ENCODE measurements at regions not wholly inside any gene's neighbourhood (a gene's known extent, or its start where the extent isn't known, plus 50 kb on each side); places are given as distances from the start of the nearest gene placed in this dataset.

GRCh38 chr14:28280997-28281598 lies 485.5 kb upstream of the FOXG1 start:
- no peak for TF ChIP-seq TCF12 (IDR thresholded peaks at IDR 0.05; ENCODE audit: low read depth)
- TF ChIP-seq CREB1 (IDR thresholded peaks at IDR 0.05; ENCODE audit: low read depth) = no peak
- no peak for TF ChIP-seq NFIC (IDR thresholded peaks at IDR 0.05)
- TF ChIP-seq CEBPB (IDR thresholded peaks at IDR 0.05) = no peak
- TF ChIP-seq, protein P1, sequence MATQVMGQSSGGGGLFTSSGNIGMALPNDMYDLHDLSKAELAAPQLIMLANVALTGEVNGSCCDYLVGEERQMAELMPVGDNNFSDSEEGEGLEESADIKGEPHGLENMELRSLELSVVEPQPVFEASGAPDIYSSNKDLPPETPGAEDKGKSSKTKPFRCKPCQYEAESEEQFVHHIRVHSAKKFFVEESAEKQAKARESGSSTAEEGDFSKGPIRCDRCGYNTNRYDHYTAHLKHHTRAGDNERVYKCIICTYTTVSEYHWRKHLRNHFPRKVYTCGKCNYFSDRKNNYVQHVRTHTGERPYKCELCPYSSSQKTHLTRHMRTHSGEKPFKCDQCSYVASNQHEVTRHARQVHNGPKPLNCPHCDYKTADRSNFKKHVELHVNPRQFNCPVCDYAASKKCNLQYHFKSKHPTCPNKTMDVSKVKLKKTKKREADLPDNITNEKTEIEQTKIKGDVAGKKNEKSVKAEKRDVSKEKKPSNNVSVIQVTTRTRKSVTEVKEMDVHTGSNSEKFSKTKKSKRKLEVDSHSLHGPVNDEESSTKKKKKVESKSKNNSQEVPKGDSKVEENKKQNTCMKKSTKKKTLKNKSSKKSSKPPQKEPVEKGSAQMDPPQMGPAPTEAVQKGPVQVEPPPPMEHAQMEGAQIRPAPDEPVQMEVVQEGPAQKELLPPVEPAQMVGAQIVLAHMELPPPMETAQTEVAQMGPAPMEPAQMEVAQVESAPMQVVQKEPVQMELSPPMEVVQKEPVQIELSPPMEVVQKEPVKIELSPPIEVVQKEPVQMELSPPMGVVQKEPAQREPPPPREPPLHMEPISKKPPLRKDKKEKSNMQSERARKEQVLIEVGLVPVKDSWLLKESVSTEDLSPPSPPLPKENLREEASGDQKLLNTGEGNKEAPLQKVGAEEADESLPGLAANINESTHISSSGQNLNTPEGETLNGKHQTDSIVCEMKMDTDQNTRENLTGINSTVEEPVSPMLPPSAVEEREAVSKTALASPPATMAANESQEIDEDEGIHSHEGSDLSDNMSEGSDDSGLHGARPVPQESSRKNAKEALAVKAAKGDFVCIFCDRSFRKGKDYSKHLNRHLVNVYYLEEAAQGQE (IDR thresholded peaks at IDR 0.05; ENCODE audit: low read depth) = no peak

- TF ChIP-seq TEAD4 (IDR thresholded peaks at IDR 0.05) = no peak
- TF ChIP-seq, protein P2, sequence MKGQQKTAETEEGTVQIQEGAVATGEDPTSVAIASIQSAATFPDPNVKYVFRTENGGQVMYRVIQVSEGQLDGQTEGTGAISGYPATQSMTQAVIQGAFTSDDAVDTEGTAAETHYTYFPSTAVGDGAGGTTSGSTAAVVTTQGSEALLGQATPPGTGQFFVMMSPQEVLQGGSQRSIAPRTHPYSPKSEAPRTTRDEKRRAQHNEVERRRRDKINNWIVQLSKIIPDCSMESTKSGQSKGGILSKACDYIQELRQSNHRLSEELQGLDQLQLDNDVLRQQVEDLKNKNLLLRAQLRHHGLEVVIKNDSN (IDR thresholded peaks at IDR 0.05) = no peak
- TF ChIP-seq RAD21 (IDR thresholded peaks at IDR 0.05; ENCODE audit: low read depth) = no peak
- TF ChIP-seq, protein P3, sequence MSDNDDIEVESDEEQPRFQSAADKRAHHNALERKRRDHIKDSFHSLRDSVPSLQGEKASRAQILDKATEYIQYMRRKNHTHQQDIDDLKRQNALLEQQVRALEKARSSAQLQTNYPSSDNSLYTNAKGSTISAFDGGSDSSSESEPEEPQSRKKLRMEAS (IDR thresholded peaks at IDR 0.05) = no peak
- no peak for TF ChIP-seq ZBTB7A (IDR thresholded peaks at IDR 0.05; ENCODE audit: low read depth)
- TF ChIP-seq EP300 (IDR thresholded peaks at IDR 0.05; ENCODE audit: borderline replicate concordance) = no peak
- no peak for TF ChIP-seq CREB1 (IDR thresholded peaks at IDR 0.05; ENCODE audit: low read depth)
- TF ChIP-seq FOXM1 (IDR thresholded peaks at IDR 0.05; ENCODE audit: borderline replicate concordance, low read depth) = no peak
- TF ChIP-seq, protein P1 (IDR thresholded peaks at IDR 0.05; ENCODE audit: low read depth) = no peak
- TF ChIP-seq EGR1 (IDR thresholded peaks at IDR 0.05) = no peak
- no peak for TF ChIP-seq TAF1 (IDR thresholded peaks at IDR 0.05; ENCODE audit: low read depth)
- no peak for TF ChIP-seq YY1 (IDR thresholded peaks at IDR 0.05; ENCODE audit: low read depth)
- no peak for TF ChIP-seq NFIC (IDR thresholded peaks at IDR 0.05)
- no peak for TF ChIP-seq CEBPB (IDR thresholded peaks at IDR 0.05)
These were observed 481.9 kb upstream of the FOXG1 start for GRCh38 chr14:28284546-28285300.

DNA sequence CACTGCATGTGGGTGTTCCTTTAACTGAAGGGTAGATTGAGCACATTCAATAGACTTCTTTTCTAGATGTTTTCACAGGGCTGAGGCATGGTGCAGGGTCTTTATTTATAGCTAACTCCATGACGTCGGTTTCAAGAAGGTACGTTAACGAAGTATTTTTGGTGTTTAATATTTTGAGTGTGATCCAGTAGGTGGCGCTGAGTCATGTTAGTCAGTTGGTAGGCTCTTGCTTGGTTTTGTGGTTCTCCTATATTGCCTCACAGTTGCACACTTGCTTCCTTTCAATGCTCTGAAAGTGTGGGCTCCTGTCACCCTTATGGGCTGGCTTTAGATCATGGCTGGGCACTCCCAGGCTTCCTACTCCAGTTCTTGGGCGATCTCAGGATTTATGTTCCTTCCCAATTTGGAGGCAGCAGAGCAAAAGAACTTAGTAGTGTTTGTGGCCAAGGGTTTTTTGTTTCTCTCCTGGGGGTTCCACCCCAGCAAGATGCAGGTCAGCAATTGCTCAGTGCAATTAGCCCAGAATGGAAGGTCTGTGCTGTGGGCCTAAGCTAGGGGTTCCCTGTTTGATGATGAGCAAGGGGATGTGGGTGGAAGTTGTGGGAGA lies 471.6 kb upstream of the FOXG1 start:
- TF ChIP-seq CEBPB (IDR thresholded peaks at IDR 0.05) (no peak), TEAD4 (IDR thresholded peaks at IDR 0.05) (no peak), ZBTB7A (IDR thresholded peaks at IDR 0.05; ENCODE audit: low read depth) (no peak), YY1 (IDR thresholded peaks at IDR 0.05; ENCODE audit: low read depth) (no peak), NFIC (IDR thresholded peaks at IDR 0.05) (no peak), RAD21 (IDR thresholded peaks at IDR 0.05; ENCODE audit: low read depth) (peak; percentile 65), EGR1 (IDR thresholded peaks at IDR 0.05) (no peak)
- TF ChIP-seq, protein P2 (IDR thresholded peaks at IDR 0.05) = no peak
- TF ChIP-seq, protein P1 (IDR thresholded peaks at IDR 0.05; ENCODE audit: low read depth) = no peak

GRCh38 chr14:28297559-28297958 lies 469.0 kb upstream of the FOXG1 start:
- TF ChIP-seq CREB1 (IDR thresholded peaks at IDR 0.05; ENCODE audit: low read depth) (no peak), EP300 (IDR thresholded peaks at IDR 0.05; ENCODE audit: borderline replicate concordance) (no peak), FOXM1 (IDR thresholded peaks at IDR 0.05; ENCODE audit: borderline replicate concordance, low read depth) (no peak), RAD21 (IDR thresholded peaks at IDR 0.05; ENCODE audit: low read depth) (no peak), ZBTB7A (IDR thresholded peaks at IDR 0.05; ENCODE audit: low read depth) (no peak), TCF12 (IDR thresholded peaks at IDR 0.05; ENCODE audit: low read depth) (no peak), TAF1 (IDR thresholded peaks at IDR 0.05; ENCODE audit: low read depth) (no peak), EGR1 (IDR thresholded peaks at IDR 0.05) (no peak), CEBPB (IDR thresholded peaks at IDR 0.05) (no peak), YY1 (IDR thresholded peaks at IDR 0.05; ENCODE audit: low read depth) (no peak), NFIC (IDR thresholded peaks at IDR 0.05) (no peak), TEAD4 (IDR thresholded peaks at IDR 0.05) (no peak)
- TF ChIP-seq, protein P2 (IDR thresholded peaks at IDR 0.05) = no peak
- TF ChIP-seq, protein P3 (IDR thresholded peaks at IDR 0.05) = no peak
- TF ChIP-seq, protein P1 (IDR thresholded peaks at IDR 0.05; ENCODE audit: low read depth) = no peak
